NCI-H146 treated with DMSO at 0.1 percent for 48 hours (cell line): ENCODE measurements at regions not wholly inside any gene's neighbourhood (a gene's known extent, or its start where the extent isn't known, plus 50 kb on each side); places are given as distances from the start of the nearest gene placed in this dataset.

ENCODE experiments used
- DNase-seq: peaks from one replicate; lab custom pipeline; 2025; ENCODE audit not compliant: unreplicated experiment; lab: John Stamatoyannopoulos, UW

GRCh38 chr11:10358696-10359095, 53.8 kb downstream of the ADM start:
- no peak for DNase-seq

DNA sequence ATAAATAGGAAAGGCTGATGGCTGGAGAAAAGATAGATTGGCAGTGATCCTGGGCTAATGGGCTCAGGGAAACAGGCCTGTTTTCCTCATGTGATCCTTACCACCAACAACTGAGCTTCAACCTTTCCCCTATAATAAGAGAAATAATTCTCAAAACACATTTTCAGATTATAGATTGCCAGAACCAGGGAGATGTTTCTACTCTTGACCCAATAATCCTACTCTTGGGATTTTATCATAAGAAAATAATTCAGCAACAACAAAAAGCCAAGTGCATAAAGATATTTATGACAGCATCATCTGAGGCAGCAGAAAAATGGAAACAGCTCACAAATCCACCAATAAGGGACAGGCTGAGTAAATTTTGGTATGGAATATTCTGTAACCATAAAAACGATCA, 54.3 kb downstream of the ADM start:
- DNase-seq, result no peak

DNA sequence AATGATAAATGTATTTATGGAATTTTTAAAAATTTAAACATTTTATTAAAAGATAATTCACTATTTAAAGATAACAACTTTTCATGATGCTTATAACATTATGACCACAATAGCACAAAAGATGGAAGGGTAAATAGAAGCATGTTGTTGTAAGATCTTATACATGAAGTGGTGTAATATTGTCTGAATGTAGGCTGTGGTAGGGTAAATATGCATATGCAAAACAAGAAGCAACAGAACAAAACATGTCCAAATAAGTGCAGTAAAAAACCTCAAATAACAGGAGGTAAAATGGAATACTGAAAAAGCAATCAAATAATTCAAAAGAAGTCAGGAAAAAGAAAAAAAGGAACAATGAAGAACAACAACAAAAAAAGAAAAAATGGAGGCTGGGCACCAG, 56.0 kb downstream of the ADM start:
- no peak for DNase-seq

DNA sequence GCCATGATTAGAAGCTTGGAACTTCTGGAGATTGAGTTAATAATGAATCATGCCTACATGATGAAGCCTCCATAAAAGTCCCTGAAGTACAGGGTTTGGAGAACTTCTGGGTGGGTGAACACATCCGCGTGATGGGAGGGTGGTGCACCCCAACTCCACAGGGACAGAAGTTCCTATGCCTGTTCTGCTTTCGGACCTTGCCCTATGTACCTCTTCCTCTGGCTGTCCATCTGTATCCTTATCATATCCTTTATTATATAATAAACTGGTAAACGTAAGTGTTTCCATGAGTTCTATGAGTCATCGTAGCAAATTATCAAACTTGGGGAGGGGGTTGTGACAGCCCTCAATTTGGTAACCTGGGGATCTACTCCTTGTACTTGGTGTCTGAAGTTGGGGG, 60.2 kb downstream of the ADM start:
- no peak for DNase-seq

DNA sequence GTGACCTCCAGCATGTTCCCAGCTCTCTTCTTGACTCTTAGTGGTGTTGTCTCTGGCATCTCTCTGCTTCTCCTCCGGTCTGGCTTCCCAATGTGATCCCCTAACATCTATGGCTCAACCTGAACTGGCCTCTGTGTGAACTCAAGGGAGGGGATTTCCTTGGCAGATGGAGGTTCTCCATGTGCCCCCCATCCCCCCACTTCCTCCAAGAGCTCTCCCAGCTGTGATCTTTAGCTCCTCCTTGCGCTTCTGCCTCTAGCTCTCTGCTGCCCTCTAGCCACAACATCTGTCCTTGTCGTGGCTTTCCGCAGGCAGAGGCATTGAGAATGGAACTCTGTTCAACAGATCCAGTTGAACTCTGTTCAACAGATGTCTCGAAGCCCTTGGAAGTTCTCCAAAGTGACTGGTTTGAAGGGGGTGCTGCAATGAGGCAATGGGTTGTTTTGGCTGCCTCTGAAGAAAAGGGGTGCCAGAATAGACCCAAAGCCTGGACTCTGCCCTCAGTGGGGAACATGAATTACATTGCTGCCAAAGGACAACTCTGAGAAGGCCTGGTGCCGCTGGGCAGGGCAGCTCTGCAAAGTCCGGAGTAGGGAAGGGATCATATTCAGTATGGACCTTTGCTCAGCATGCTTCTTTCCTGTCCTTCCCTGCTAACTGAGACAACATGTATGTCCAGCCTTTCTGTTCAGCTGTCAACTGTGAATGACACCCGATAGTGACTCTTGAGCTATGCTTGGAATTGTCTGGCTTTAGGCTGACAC, 61.9 kb downstream of the ADM start:
- DNase-seq, result peak; percentile 77

GRCh38 chr11:10371926-10372641, 67.2 kb downstream of the ADM start:
- no peak for DNase-seq

DNA sequence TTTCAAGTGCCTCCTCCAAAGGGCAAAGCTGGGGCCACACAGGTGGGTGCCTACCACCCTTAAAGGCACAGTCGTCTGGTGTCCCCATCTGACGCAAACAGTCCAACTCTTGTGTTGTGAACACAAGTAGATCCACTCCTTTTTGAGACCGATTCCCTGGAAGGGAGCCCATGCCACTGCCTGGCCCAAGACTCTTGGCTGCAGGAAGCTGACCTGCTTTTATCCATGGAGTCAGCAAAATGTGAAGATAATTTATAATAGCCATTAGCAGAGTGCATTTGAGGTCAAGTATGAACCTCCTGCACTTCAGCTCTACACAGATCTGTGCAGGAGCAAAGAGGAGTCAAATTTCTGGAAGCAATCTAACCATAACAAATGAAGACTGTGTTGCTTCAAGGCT, 68.5 kb downstream of the ADM start:
- DNase-seq, result no peak

- no peak for DNase-seq
Observed at GRCh38 chr11:10373929-10374328, 69.1 kb downstream of the ADM start.

DNA sequence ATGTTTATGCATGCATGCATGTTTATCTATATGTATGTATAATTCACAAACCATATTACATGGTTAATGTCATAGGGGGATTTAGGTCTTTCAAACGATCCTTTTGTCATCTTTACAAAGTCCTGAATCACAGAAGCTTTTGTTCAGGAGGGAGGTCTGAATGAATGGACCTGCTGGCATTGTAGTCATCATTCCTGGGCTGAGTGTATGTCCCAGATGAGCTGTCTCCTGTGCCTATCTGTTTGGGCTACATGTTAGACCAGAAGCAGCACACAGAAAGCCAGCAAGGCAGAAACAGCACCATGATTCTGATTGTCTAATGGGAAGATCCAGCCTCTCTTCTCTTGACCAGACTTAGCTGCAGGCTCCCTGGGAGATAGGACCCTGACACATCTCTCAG, 69.5 kb downstream of the ADM start:
- no peak for DNase-seq

DNA sequence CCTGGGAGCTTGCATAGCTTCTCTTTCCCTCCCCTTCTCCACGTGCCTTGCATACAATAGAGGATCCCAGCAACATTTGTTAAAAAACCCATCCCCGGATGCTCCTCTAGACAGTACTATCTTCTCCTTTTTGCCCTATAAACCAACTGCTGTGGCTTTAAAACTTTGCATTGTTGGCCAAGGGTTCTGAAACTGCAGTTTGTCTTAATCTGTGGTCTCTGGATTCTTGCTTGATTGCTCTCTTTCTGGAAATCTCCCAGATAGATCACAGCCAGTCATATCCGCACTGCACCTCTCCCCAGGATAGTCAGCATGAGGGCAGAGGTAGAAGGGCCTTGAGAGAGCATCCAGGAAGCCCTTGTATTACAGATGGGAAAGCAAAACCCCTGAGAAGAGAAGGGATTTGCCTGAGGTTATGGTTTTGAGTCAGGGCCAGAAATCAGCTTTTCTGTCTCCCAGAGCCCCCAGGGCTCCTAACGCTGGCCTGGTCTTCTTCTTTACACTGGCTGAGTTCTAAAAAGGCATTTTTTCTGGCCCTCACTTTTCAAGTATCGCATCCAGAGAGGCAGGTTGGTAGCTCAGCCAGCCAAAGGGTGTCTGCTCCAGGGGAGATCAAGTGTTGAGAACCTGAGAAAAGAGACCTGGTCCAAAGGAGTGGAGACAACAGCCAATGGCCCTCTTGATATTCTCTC, 70.6 kb downstream of the ADM start:
- DNase-seq, result no peak

- DNase-seq, result no peak
Observed at GRCh38 chr11:10376061-10376460, 71.2 kb downstream of the ADM start.

DNA sequence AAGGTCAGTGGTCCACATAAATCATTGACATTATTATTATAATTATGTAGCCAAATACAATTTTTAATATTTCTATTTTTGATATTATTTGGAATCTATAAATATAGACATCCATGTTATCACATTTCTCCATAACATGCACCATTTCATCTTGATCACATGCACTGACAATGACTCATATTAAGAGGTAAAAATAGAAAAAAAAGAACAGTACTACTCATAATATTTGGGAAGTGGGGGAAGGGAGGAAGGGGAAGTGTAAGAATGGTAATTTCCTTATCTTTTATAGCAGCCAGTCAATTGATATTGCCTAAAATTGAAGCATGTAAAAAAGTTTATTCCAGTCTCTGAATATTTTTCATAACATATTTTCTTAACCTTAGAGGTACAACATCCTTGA, 72.3 kb downstream of the ADM start:
- DNase-seq, result no peak

GRCh38 chr11:10378362-10378761, 73.5 kb downstream of the ADM start:
- no peak for DNase-seq

GRCh38 chr11:10379022-10379421, 74.1 kb downstream of the ADM start:
- no peak for DNase-seq

- no peak for DNase-seq
Observed at GRCh38 chr11:10379426-10379825, 74.6 kb downstream of the ADM start.

DNA sequence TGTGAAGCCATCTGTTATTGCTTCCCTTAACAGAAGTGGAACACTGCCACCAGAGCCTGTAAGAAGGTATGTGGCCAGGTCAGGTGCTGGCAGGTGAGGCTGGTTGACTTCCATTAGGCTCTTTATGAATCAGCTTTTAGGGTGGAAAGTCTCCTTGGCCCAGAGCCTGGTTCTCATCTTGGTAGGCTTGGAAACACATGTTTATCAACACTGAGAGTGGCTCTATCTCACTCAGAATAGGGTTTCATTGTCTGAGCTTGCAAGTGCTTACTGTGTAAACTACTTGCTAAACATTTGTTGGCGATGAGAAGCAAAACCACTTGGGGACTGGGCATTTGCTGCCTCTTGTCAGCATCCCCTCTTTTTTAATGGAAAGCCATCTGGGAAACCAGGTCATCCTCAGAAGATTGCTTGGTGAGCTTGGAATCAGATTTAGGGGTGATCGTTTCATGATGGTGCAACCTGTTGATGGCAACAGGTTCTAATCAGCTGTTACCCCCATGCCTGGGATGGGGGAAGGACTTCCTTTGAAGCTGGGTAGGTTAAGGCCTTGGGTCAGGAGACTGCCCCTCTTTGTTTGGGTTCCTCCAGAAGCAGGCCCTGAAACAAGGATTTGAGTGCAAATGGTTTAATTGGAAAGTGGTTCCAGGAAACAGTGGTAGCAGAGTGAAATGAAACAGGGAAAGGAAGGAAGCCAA, 75.0 kb upstream of the AMPD3 start:
- DNase-seq, result no peak

DNA sequence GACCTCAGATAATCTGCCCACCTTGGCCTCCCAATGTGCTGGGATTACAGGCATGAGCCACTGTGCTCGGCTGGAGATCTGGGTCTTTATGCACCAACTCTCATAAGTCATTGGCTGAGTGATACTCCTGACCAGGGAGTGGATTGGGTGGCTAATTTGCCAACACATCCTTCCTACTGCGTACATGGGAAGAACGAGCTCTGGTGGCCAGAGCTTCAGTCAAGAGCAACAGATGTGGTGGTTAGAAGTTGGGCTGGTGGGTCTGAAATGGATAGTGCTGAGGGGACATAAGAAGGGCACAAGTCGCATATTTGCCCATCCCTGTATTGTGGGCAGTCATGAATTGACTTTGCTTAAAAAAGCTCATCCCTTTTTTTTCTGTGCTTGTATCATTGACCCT, 74.1 kb upstream of the AMPD3 start:
- DNase-seq, result no peak

- DNase-seq, result no peak
Observed at GRCh38 chr11:10381736-10382135, 73.3 kb upstream of the AMPD3 start.

GRCh38 chr11:10382518-10382917, 72.5 kb upstream of the AMPD3 start:
- DNase-seq, result no peak

DNA sequence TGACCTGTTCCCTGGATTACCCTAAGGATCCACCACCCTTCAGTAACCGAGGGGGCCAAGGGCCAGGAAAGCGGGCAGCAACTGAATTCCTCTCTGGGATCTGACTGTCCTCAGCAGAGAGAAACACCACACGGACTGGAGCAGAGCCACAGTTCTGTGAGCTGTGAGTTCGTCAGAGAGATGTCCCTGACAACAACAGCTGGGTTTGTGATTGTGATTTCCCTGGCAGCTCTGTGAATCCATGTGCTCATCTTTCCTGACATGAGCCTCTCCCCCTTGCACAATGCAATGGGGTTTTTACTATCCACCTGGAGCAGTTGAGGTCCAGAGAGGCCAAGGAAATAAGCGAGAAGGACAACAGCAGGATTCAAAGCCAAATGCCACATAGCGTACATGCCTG, 69.4 kb upstream of the AMPD3 start:
- no peak for DNase-seq

DNA sequence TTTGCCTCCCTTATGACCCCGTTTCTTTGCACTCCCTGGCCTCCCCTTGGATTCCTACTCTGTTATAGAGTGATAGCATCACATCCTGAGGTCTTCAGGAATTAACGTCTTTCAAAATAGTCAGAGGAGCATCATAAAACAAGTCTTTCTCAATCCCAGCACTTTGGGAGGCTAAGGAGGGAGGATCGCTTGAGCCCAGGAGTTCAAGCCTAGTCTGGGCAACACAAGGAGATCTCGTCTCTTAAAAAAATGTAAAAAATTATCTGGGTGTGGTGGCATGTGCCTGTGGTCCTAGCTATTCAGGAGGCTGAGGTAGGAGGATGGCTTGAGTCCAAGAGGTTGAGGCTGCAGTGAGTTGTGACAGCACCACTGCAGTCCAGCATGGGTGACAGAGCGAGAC, 68.7 kb upstream of the AMPD3 start:
- DNase-seq, result no peak

GRCh38 chr11:10386861-10387205, 68.2 kb upstream of the AMPD3 start:
- no peak for DNase-seq
